ENCODE measurements at regions not wholly inside any gene's neighbourhood (a gene's known extent, or its start where the extent isn't known, plus 50 kb on each side); places are given as distances from the start of the nearest gene placed in this dataset.
"Not testable (repeated sequence)": the region's sequence is repeated elsewhere in the genome, so short reads cannot be mapped to it uniquely, and the experiment has no call there.

DNA sequence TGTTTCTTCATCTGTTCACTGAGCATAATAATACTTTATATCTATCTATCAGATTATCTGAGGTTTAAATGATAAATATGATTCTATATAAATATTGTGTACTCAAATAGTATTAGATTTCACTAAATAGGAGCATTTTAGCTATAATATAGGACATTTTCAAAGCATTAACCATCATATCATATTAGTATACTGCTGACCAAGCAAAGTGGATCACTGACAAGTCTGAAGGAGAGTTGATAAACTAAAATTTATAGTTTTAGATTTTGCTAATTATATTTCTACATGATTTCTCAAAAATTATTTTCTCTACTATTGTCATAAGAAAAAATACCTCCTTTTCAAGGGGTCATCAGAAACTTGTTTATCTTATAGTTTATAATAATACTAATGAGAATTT, 937.8 kb upstream of the LRATD1 start:
- CTCF ChIA-PET, result no interaction called here
- POLR2A ChIA-PET (ENCODE audit: low non-redundant PET), result no interaction called here
- TF ChIP-seq, protein P1, sequence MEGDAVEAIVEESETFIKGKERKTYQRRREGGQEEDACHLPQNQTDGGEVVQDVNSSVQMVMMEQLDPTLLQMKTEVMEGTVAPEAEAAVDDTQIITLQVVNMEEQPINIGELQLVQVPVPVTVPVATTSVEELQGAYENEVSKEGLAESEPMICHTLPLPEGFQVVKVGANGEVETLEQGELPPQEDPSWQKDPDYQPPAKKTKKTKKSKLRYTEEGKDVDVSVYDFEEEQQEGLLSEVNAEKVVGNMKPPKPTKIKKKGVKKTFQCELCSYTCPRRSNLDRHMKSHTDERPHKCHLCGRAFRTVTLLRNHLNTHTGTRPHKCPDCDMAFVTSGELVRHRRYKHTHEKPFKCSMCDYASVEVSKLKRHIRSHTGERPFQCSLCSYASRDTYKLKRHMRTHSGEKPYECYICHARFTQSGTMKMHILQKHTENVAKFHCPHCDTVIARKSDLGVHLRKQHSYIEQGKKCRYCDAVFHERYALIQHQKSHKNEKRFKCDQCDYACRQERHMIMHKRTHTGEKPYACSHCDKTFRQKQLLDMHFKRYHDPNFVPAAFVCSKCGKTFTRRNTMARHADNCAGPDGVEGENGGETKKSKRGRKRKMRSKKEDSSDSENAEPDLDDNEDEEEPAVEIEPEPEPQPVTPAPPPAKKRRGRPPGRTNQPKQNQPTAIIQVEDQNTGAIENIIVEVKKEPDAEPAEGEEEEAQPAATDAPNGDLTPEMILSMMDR (conservative IDR thresholded peaks at IDR 0.05; ENCODE audit: low read depth), result no peak
- no peak for DNase-seq (ENCODE audit: low spot score)
- no peak overlapping the region for H3K27ac ChIP-seq

DNA sequence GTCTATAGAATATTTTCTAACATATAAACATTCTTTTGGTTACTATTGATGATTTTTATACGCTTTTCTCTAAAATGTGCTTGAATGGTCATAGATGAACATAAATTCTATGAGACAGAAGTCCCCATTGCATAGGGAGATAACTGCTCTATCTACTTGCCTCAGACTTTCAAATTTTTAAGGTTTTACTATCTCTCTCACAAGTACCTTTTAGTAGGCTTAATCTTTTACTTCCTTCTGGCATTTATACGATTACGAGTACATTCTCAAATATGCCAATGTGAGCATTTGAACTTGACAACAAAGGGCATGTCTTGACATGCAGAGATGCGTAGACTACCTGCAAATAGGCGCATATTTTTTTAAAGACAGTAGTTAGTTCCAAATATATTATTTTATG, 935.9 kb upstream of the LRATD1 start:
- ChIA-PET POLR2A (ENCODE audit: low non-redundant PET) (no interaction called here), CTCF (no interaction called here)
- TF ChIP-seq, protein P1 (conservative IDR thresholded peaks at IDR 0.05; ENCODE audit: low read depth), result no peak
- H3K27ac ChIP-seq, result no peak overlapping the region
- no peak for DNase-seq (ENCODE audit: low spot score)

DNA sequence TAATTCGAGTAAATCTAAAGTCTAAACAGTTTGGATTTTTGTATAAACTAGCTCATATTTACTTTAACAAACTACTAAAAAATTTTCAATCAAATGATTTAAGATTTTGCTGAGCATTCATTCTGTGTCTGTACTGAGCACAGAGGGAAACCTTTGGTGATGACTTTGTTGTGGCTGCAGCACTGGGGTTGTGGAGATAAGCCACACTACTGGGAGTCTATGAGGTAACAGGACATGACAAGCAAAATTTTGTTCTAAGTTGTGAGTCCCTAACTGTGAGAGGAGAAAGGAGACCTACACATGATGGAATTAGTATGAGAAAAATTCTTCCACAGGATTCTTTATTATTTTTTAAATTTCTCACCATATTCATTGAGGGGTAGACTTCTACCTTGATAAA, 933.7 kb upstream of the LRATD1 start:
- TF ChIP-seq, protein P1 (conservative IDR thresholded peaks at IDR 0.05; ENCODE audit: low read depth), result no peak
- DNase-seq (ENCODE audit: low spot score), result no peak
- no peak overlapping the region for H3K27ac ChIP-seq
- CTCF ChIA-PET, result no interaction called here
- POLR2A ChIA-PET (ENCODE audit: low non-redundant PET), result no interaction called here

DNA sequence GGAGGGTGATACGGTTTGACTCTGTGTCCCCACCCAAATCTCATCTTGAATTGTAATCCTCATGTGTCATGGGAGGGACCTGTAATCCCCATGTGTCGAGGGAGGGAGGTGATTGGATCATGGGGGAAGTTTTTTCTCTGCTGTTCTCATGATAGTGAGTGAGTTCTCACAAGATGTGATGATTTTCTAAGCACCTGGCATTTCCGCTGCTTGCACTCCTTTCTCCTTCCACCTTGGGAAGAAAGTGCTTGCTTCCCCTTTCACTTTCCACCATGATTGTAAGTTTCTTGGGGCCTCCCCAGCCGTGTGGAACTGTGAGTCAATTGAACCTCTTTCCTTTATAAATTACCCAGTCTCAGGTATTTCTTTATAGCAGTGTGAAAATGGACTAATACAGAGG, 932.6 kb upstream of the LRATD1 start:
- H3K27ac ChIP-seq; CTCF ChIA-PET; POLR2A ChIA-PET (ENCODE audit: low non-redundant PET); DNase-seq (ENCODE audit: low spot score): not testable (repeated sequence)

DNA sequence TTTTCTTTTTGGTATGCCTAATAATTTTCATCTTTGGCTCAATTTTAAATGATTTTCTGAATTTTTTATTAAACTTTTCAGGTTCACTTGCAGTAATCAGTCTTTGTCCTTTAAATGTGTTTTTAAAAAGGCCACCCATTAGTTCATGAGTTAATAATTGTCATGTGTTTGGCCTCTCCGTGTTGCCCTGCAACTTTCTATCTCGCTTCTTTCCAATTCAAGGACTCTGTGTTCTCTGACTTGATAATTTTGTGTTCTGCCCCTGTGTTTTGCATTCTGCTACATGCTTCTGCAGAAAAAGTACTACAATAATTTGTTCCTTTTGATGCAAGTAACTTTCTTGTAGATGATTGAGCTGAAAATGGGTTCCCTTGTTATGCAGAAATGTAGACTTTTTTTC, 921.4 kb upstream of the LRATD1 start:
- ChIA-PET CTCF (interaction anchor here (0.6 kb wide), 1 partner anchor 473 kb away, joined by 5 read pairs; no protein-coding TSS in a partner anchor), POLR2A (ENCODE audit: low non-redundant PET) (no interaction called here)
- H3K27ac ChIP-seq, result no peak overlapping the region
- TF ChIP-seq, protein P1 (conservative IDR thresholded peaks at IDR 0.05; ENCODE audit: low read depth), result no peak
- DNase-seq (ENCODE audit: low spot score), result no peak

DNA sequence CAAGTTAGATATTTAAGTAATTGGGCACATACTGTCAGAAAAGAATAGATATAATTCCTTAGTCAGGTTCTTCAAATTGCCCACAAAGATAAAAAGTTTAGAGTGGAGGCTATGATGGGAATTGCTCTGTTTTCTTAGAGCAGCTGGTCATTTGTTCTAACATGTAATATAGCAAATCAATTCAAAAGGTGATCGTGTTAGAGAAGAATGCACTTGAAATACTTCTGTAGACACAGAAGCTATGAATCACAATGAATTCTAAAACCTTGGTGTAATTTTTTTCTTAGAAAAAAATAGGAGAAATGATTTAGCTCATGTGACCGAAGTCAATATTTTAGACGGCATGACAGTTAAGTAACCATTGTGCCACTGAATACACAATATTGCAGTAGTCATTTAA, 918.1 kb upstream of the LRATD1 start:
- POLR2A ChIA-PET (ENCODE audit: low non-redundant PET), result no interaction called here

DNA sequence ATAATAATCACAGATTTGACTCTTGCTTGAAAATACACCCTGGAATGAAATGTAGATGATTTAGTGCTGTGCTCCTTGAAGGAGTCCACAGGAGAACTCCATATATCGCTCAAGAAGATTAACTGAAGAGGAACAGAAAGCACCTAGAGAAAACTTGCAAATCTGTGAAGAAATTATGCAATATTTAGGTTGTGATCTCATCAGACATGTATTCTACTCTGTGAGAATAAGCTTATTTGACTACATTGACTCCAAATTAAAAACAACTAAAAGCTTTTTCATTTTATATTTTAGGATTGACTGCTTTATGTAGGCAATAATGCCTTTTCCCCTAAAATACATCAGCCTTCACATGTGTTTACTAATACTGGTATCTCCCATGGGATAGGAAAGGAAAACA, 906.6 kb upstream of the LRATD1 start:
- TF ChIP-seq, protein P1 (conservative IDR thresholded peaks at IDR 0.05; ENCODE audit: low read depth), result no peak
- ChIA-PET POLR2A (ENCODE audit: low non-redundant PET) (no interaction called here), CTCF (no interaction called here)
- no peak for DNase-seq (ENCODE audit: low spot score)
- H3K27ac ChIP-seq, result no peak overlapping the region

More for the DNA sequence above, 918.1 kb upstream of the LRATD1 start:
- no peak for DNase-seq (ENCODE audit: low spot score)
- TF ChIP-seq, protein P1 (conservative IDR thresholded peaks at IDR 0.05; ENCODE audit: low read depth), result no peak
- CTCF ChIA-PET, result no interaction called here
- H3K27ac ChIP-seq, result no peak overlapping the region

All from RWPE1 (cell line).